HG02943 (cell line): ENCODE measurements at regions not wholly inside any gene's neighbourhood (a gene's known extent, or its start where the extent isn't known, plus 50 kb on each side); places are given as distances from the start of the nearest gene placed in this dataset.

Source experiments
- ATAC-seq: cut with Tn5 transposase; IDR thresholded peaks from one replicate; pipeline ENCODE4 v1.9.1; 2021; ENCODE audit warnings: mild to moderate bottlenecking, low read depth, moderate library complexity; ENCODE audit not compliant: unreplicated experiment

DNA sequence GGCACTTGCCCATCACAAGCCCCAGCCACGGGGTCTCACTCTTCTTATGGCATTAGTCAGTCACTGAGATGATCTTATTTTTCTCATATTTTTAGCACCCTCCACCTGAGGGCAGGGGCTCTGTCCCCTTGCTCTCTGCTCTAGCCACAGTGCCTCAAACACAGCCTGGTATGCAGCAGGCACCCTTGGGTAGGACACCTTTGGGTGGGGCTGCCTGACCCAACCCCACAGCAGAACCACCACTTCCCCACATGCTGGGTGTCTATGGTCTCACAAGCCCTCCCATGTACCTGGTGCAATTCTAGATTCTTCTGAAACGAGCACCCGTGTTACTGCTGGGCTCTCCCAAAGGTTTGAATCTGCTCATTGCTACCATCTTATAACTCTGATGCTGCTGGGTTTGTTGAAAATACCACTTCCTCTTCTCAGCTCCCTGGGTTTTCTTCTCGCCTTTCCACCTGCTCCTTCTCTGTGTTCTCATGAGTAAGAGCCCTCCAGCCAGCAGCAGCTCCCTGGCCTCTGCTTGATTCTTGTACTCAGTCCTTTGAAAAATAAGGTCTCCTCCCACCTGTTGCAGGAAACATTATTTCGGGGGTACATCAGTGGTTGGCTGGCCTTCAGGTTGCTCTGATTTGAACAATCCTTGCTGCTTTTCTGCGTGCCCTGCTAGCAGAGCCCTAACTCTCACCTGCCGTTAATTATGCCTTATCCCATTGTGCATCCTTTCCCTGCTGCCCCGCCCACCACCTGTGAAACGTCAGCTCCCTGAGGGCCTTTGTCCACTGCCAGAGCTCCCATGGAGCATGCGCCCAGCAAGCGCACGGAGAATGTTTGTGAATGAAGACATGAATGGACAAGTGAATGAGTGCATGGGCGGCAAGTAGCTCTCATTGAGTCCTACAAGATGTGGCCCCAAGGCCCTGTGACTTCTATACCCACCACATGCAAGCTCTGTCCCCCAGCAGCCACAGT is 1181.6 kb downstream of the TBC1D22A start:
- ATAC-seq = no peak

DNA sequence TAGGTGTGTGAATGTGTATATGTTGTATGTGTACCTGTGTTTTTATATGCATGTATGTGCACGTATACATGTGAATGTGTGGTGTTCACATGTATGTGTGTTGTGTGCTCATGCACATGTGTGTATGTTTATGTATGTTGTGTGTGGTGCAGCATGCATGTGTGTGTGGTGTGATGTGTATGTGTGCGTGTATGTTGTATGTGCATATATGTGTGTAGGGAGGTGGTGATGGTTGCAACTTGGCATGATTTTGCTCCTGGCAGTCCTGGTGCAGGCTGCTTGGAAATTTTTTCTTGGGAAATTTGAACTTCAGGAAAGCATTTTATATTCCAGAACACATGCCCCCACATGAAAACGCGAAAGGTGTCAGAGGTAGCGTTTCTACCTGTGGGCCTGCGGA is 1177.8 kb downstream of the TBC1D22A start:
- no peak for ATAC-seq

DNA sequence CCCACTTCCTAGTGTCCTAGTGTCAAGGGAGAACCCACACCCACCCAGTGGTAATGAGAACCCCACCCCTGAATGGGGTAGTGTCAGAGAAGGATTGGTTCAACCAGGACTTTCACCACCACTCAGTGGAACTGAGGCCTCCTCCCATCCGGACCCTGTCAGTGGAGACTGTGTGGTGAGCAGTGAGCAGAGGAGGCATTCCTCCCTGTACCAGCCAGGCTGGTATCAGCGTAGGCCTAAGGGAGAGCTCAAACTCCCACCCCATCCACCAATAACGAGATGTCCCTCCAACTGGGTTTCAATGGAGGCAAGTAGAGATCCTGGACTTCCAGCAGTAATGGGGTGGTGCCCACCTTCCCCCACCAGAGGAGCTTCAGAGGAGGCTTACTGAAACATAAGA is 1171.4 kb downstream of the TBC1D22A start:
- no peak for ATAC-seq

DNA sequence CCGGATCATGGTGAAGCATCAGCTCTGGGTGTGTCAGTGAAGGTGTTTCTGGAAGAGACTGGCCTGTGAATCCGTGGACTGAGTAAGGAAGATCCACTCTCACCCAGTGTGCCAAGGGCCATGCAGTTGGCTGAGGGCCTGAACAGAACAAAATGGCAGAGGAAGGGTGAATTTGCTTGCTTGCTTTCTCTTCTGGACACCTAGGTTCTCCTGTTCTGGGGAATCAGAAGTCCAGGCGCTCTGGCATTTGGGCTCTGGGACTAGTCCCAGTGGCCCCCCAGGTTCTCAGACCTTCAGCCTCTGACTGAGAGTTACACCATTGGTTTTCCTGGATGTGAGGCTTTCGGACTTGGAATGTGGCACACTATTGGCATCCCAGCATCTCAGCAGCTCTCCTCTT is 1170.8 kb downstream of the TBC1D22A start:
- no peak for ATAC-seq

DNA sequence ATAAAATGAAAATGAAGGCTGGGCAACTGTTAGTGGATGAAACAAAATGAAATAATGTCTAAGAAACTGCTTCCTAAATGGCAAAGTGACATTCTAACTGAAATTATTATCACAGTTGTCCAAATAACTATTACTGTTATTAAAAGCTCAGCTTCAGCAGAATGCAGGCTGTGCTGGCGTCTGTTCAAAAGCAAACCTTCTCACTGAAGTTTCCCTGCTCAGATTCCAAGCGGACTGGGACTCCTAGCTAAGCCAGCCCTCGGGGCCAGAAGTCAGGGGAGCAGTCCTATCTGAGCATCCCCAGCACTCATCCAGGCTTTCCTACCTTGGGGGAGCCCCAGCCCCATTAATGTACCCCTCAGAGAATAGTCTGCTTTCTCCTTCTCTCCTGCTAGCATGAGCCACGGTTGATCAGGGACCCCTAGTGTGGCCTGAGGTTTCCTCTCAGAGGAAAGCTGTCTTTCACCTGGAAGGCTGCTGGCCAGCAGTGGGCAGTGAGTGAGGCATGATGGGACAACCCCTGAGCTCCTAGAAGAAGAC is 1167.3 kb downstream of the TBC1D22A start:
- ATAC-seq = no peak

DNA sequence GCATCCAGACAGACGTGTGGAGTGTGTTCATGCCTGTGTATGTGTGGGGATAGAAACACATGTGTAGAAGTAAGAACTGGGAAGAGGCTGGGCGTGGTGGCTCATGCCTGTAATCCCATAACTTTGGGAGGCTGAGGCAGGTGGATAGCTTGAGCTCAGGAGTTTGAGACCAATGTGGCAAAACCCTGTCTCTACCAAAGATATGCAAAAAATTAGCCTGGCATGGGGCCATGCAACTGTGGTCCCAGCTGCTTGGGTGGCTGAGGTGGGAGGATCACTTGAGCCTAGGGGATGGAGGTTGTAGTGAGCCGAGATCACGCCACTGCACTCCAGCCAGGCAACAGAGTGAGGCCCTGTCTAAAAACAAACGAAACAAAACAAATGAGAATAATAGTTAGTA is 1166.6 kb downstream of the TBC1D22A start:
- ATAC-seq = no peak

DNA sequence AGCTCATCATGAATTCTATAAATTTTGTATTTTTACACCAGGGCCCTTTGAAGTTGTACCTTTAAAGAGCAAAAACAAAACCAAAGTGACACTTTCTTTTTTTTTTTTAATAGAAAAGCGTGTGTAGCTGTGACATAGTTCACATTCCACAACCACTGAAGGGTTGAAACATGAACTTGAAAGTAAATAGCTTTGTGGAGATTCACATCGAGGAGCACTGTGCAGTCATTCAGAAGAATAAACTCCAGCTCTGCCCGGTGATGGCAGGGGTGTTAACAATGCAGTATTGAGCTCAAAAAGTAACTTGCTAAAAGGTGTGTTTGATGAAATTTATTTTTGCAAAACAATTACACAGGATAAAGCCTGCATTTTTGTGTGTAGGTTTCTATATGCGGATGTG is 1166.2 kb downstream of the TBC1D22A start:
- no peak for ATAC-seq

DNA sequence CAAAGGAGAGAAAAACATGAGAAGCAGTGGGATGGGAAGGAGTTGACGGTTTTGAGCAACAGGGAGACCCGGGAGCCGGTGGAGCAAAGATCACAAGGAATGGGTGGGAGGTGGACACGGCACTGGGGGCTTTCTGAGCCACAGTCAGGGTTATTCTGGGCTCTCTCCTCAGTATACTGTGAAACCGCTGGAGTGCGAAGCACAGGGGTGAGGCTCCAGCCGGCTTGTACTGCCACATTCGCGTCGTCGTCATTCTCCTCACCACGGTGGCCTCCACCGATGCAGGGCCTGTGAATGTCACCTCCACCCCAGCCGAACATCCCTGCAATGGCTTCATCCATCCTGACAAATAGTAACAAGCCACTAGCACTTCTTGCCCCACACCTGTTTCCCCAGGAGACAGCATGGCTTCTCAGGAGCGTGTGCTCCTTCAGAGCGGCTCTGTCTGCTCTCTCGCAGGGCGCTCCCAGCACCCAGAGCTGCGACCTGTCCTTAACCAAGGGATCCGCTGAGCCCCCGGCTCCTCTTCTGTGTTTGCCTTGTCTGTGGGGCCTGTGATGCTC is 1165.3 kb downstream of the TBC1D22A start:
- ATAC-seq = no peak

DNA sequence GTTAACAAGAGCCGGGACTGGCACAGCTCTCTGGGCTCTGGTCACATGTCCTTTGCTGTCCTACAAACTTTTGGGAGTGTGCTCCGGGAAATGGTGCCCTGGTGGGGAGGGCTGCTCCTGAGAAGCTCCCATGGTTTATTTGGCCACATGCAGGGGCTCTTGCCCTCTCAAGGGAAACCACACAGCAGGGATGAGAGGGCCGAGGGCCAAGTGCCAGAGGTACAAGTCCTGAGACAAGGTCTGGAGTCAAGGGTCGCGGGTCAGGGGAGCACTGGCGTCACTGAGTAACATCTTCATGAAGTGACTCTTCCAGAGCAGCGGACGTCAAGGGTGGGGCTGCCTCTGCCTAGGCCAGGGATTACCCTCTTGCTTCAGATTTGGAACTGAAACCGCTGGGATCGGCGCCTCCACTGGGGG is 1160.6 kb downstream of the TBC1D22A start:
- ATAC-seq = no peak

DNA sequence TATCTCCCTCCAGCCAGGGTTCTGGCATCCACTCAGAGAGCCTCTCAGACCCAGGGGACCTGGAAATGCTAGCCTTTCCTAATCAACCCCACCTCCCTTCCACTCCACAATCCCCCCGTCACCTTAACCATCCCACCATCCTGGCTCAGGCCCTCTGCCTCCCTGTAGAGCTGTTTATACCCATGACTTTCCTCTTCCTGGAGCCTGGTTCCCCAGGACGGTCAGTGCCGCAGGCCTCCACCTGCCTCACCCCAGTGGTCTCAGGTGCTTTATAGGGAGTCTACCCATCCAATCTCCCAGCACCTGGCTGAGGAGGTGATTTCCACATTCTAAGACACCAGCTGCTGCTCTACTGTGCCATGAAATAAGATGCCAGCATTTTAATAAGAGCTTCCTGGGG is 1159.5 kb downstream of the TBC1D22A start:
- no peak for ATAC-seq

DNA sequence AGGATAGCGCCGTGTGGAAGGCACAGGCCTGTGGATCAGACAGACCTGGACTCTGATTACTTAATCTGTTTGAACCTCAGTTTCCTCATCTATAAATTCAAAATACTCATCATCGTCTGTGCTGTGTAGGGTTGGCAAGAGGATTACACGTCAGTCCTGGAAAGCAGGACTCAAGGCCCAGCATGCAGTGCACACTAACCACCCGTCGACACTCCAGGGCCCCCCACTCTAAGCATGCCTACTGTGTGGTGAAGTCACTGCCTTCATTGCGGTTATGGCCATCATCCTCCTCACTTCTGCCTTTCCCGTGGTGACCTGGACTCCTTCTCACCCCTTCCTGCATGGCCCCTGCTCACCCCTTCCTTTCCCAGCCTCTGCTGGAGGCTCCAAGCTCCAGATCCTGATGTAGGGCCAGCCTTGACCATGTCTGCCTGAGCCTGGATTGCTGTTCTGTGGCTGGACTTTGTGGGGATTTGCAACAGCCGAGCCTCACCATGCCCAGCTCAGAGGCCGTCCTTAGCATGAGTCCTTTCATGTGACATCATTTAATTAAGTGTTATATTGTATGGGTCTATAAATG is 1158.0 kb downstream of the TBC1D22A start:
- ATAC-seq = no peak

DNA sequence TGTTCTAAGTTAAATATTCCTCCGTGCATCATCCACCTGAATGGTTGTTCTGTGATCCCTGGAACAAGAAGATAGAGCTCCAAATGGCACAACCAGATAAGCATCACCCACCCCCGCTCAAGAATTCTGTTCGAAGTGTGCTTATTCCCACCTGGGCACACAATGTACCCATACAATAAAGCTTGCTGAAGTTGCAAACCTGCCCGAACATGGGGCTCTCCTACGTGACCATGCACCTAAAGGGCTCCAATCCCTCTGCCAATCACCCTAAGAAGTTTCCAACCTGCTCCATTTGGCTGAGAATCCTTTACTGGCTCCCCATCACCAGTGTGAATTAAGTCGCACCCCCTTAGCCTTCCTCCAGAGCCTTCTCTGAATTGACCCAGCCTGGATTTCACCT is 1157.4 kb downstream of the TBC1D22A start:
- ATAC-seq = no peak

DNA sequence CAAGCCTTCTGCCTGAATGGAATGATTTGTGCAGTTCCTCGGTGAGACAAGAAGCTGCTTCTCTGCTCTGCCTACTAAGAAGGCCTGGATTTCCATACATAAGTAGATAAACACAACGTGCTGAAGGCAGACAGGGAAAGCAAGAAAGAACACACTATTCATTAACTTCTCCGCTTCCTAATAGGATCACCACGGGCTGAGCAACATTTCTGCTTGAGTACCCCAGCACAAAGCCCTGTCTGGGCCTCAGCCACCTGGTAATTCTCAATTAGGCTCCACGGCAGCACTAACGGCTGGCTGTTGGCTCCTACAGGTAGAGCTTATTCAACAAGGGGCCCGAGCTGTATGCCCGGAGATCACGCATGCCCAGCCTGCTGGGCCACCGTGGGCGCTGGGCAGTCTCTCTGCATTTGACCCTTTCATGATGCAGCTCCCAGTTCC is 1156.6 kb downstream of the TBC1D22A start:
- no peak for ATAC-seq

DNA sequence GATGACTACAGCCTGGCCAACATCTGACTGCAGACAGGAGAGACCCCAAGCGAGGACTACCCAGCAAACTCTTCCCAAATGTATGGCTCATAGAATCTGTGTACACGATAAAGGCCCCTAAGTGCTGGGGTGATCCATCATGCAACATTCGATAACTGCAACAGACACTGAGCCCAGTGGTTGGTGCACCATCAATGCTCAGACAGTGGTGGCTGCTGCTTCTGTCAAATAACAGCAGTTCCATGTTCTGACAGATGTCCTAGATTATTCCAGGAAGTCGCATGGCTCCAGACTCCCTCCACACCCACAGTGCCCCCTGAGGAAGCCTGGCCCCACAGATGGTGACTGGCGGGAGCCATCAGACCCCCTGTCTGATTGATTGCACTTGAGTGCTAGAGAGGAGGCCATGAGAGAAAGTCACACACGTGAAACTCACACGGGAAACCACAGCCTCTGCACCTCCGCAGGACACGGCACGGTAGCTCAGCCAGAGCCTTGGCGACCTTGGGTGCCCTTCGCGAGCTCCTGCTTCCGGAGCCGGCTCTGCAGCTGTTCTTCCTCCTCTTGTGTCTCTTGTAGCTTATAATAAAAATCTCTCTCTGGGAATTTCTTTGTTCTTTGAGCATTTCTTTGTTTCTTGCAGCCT is 1155.9 kb downstream of the TBC1D22A start:
- ATAC-seq = no peak

DNA sequence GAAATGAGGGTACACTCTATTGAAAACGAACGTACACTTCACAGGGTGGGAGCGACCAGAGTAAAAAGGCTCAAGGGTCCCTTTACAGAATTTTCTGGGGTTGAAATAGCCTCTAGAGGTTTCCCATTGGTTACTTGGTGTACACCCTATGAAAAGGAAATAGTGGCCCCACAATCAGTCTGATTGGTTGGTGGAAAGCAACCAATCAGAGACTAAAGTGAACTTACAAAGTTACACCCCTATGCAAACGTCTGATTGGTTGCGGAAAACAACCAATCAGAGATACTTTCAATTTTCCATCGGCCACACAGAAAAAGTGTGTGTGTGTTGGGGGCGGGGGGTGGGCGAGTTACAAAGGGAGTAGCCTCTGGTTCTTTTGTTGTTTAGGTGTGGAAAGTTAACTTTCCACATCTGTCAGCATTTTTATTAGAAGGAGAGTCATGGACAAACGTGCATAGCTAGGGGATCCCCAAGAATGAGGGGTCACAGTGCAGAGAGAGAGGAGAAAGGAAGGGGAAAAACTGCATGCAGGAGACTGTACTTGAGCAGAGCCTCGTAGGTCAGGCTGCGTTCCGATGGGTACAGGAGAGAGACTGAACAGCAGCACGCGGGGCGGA is 1152.1 kb downstream of the TBC1D22A start:
- no peak for ATAC-seq

DNA sequence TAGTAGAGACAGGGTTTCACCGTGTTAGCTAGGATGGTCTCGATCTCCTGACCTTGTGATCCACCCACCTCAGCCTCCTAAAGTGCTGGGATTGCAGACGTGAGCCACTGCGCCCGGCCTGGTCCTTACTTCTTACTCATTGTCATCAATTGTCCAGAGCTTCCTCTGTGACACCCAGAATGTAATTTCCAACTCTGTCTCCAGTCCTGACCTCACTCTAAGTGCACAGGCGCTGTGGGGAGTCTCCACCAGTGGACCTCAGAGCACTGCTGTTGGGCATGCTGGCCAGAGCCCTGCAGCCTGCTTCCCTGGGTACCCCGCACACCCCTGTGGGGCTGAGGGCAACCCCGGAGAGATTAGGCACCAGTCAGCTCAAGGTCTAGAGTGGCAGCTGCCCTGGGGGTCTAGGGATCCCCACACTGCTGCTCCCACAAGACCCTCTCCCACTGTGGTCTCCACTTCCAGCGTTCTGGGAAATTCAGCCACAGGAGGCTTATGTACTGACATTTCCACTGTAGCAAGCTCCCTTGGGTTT is 1140.3 kb downstream of the TBC1D22A start:
- ATAC-seq = no peak

DNA sequence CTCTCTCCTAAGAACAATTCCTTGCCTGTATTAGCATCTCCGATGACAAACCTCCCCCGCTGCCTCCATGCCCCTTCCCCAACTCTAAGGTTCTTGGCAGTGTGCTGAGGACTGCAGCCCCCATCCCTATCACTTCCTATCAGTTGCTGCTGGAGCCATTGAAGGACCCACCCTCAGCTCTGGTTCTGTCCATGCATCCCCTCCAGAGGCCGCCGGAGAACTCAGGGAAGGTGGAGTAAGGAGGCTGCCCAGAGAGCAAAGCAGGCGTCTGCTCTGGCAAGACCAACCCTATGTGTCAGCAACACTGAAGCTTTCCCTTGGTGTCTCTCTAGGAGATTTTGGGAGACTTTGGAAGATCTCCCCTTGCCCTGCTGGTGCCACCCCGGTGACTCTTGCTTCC is 1139.5 kb downstream of the TBC1D22A start:
- ATAC-seq = no peak

DNA sequence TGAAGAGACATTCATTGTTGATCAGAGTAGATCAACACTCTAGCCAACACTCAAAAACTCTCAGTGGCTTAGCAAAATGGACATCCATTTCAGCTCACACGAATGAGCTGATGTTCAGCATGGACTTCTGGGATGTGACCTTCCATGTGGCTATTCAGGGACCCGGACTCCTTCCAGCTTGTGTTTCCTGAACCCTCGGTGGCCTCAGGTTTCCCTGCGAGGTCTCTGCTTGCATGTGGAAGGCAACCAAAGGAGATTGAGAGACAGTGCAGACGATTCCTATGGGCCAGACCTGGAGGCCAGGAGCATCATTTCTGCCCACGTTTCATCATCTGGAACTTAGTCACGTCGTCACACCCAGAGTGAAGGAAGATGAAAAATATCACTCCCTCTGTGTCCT is 1137.4 kb downstream of the TBC1D22A start:
- no peak for ATAC-seq

DNA sequence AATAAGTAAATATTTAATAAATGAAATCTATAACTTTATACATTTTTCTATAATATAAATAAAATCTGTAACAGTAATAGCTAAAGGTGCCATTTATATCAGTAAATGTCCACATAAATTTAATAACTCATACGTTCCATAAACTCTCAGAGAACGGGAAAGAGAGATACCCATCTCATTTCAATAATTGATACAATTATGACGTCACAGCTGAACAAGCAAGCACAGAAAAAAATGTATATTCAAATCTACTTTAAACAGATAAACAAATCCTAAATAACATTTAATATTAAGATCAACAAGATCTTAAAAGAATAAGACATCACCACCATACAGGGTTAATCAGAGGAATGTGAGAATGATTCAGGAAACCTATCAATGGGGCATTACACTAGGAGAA is 1136.5 kb downstream of the TBC1D22A start:
- ATAC-seq = no peak

DNA sequence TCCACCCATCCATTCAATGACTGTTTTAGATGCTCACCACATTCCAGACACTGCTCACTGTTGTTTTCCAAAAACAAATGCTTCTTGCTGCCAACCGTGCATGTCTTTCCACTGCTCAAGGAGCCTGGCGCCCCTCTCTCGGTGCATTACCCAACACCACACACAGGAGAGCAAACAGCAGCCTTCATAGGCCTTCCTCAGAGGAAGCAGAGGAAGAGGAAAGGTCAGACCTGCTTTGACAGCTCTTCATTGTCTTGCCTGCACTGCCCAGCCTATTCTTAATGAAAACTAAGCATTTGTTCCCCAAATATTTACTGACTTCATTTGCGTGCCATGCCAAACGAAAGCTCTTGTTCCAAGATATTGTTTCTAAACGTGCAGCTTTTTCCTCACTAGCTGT is 1129.2 kb downstream of the TBC1D22A start:
- no peak for ATAC-seq
